Transverse colon (tissue), 4 donors: ENCODE measurements at regions not wholly inside any gene's neighbourhood (a gene's known extent, or its start where the extent isn't known, plus 50 kb on each side); places are given as distances from the start of the nearest gene placed in this dataset.

Source experiments
- CTCF ChIP-seq, 5 experiments: fragments of 200-600 bp in 3 of 5; fragments of 450-650 bp in 2 of 5; sonication (generic) in 3 of 5; IDR thresholded peaks; 1 replicate in 2 of 5; 2 replicates in 3 of 5; pipeline ENCODE4 v1.5.1; 2016 to 2017; ENCODE audit warnings: antibody characterized with exemption in 5 of 5, inconsistent platforms in 3 of 5, mild to moderate bottlenecking in 2 of 5, moderate library complexity in 1 of 5
- POLR2A ChIP-seq: fragments of 450-650 bp; IDR thresholded peaks from one replicate; pipeline ENCODE4 v1.6.1; 2016; ENCODE audit warnings: antibody characterized with exemption, mild to moderate bottlenecking, moderate library complexity
- POLR2AphosphoS5 ChIP-seq, 3 donors: sonication (generic); formaldehyde crosslinking; IDR thresholded peaks; one replicate each; pipeline ENCODE4 v1.6.1; 2016; ENCODE audit warnings: antibody characterized with exemption in 3 of 3

GRCh38 chr13:107927557-107927956, 287.8 kb downstream of the LIG4 start:
- TF ChIP-seq POLR2A, result no peak
- no peak for TF ChIP-seq CTCF (IDR thresholded peaks at IDR 0.05)
- TF ChIP-seq POLR2AphosphoS5 (IDR thresholded peaks at IDR 0.05), result no peak
